NOMO-1 (cell line): ENCODE measurements at regions not wholly inside any gene's neighbourhood (a gene's known extent, or its start where the extent isn't known, plus 50 kb on each side); places are given as distances from the start of the nearest gene placed in this dataset.
A peak's percentile ranks its signal among the peaks of the same experiment; 100 is the strongest.

ENCODE experiments used
- DNase-seq, 2 experiments: peaks; one replicate each; lab custom pipeline; 2025; ENCODE audit not compliant: unreplicated experiment in 2 of 2; lab: John Stamatoyannopoulos, UW

DNA sequence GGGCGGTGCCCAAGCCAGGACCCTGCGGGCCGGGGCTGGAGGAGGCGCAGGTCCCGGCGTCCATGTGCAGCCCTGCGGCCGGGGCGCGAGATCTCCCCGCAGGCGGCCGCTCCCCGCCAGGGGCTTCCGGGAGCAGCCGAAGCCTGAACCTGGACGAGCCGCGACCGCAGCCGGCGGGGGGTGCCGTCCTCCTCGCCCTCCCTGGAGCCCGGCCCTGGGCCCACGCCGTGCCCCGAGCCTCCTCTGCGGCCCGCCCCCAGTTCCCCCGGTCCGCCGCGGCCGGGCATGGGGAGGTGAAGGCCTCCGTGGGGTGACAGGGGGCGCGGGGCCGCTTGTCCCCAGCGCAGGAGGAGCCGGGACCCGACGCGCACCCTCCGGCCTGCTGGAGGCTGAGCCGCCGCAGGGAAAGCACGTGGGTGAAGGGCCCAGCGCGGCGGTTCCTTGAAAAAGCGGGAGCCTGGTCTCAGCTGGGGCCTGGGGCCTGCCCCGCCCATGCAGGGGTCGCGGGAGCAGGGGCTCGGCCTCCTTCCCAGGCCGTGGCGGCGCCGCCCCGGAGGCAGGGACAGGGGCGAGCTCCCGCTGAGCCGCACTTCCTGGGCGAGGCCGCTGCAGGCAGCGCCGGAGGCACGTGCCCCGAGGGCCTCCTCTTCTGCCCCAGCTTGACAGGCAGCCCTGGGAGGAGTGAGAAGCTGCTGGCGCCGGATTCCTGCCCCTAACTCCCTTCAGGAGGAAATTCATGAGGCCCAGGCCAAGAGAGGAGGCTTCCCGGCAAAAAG lies 55.6 kb upstream of the PPP2R5C start:
- no peak for DNase-seq

GRCh38 chr14:101706509-101707067 lies 54.9 kb upstream of the PPP2R5C start:
- no peak for DNase-seq

- peak; percentile 75 to 82 for DNase-seq
Measured at GRCh38 chr14:101707068-101707842, 54.3 kb upstream of the PPP2R5C start.

GRCh38 chr14:101707863-101708620 lies 53.5 kb upstream of the PPP2R5C start:
- no peak for DNase-seq

- no peak for DNase-seq
Measured at GRCh38 chr14:101708853-101709532, 52.5 kb upstream of the PPP2R5C start.

GRCh38 chr14:101709533-101709881 lies 52.0 kb upstream of the PPP2R5C start:
- DNase-seq: no peak

- no peak for DNase-seq
Measured at GRCh38 chr14:101709962-101710931, 51.3 kb upstream of the PPP2R5C start.

DNA sequence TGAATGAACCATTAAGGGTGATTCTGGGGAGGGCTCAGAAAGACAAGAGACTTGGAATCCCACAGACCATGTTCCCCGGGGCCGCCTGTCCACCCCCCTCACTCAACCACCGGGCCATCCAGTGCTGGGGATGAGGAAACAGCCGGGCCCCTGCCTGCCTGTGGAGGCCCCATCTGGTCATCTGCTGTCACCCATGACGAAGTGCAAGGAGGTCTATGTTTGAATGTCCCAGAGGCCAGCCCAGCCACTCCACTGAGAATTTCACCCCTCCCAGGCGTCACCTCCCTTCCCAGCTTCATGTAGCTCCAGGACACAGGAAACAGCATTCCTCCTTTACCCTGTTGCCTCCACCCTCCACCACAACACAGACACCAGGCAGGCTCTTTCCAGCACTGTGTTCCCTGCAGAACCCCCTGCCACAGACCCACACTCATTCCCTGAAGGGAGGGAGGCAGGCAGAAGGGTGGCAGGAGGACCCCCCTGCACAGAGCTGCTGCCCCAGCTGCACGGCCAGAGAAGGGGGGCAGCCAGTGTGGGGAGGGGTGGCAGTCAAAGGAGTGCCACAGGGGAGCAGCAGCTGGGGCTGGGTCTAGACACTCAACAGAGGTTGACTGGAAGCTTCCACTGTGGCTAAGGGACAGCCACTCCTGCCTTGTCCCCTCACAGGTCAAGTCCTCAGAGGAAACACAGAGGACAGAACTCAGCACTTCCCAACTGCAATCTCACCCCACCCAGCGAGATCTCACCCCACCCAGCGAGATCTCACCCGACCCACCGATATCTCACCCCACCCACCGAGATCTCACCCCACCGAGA lies 50.3 kb upstream of the PPP2R5C start:
- DNase-seq: no peak
